NCI-H146 (cell line): ENCODE measurements at regions not wholly inside any gene's neighbourhood (a gene's known extent, or its start where the extent isn't known, plus 50 kb on each side); places are given as distances from the start of the nearest gene placed in this dataset.
"Not testable (repeated sequence)": the region's sequence is repeated elsewhere in the genome, so short reads cannot be mapped to it uniquely, and the experiment has no call there.

Experiments used
- DNase-seq: peaks from one replicate; lab custom pipeline; 2025; lab: John Stamatoyannopoulos, UW

GRCh38 chr21:15278279-15278678, 213.5 kb upstream of the NRIP1 start:
- DNase-seq = no peak

GRCh38 chr21:15278851-15279250, 214.1 kb upstream of the NRIP1 start:
- no peak for DNase-seq

- no peak for DNase-seq
Measured at GRCh38 chr21:15279482-15279881, 214.7 kb upstream of the NRIP1 start.

- DNase-seq = no peak
Measured at GRCh38 chr21:15281714-15282113, 216.9 kb upstream of the NRIP1 start.

- DNase-seq = no peak
Measured at GRCh38 chr21:15282665-15283064, 217.9 kb upstream of the NRIP1 start.

GRCh38 chr21:15283138-15283537, 218.3 kb upstream of the NRIP1 start:
- DNase-seq = no peak

- no peak for DNase-seq
Measured at GRCh38 chr21:15283789-15284188, 219.0 kb upstream of the NRIP1 start.

GRCh38 chr21:15285556-15285955, 220.8 kb upstream of the NRIP1 start:
- DNase-seq = no peak

- no peak for DNase-seq
Measured at GRCh38 chr21:15289246-15289645, 224.4 kb upstream of the NRIP1 start.

GRCh38 chr21:15289896-15290841, 225.4 kb upstream of the NRIP1 start:
- DNase-seq = peak; percentile 57

GRCh38 chr21:15291621-15292266, 226.9 kb upstream of the NRIP1 start:
- no peak for DNase-seq

GRCh38 chr21:15293240-15293639, 228.4 kb upstream of the NRIP1 start:
- DNase-seq = no peak

- DNase-seq = no peak
Measured at GRCh38 chr21:15295875-15296274, 231.1 kb upstream of the NRIP1 start.

GRCh38 chr21:15297824-15298223, 233.0 kb upstream of the NRIP1 start:
- no peak for DNase-seq

- no peak for DNase-seq
Measured at GRCh38 chr21:15298306-15298705, 233.5 kb upstream of the NRIP1 start.

GRCh38 chr21:15298755-15299154, 234.0 kb upstream of the NRIP1 start:
- DNase-seq = not testable (repeated sequence)

GRCh38 chr21:15300131-15300530, 235.3 kb upstream of the NRIP1 start:
- DNase-seq = no peak

GRCh38 chr21:15301014-15301413, 236.2 kb upstream of the NRIP1 start:
- no peak for DNase-seq

- no peak for DNase-seq
Measured at GRCh38 chr21:15301736-15302135, 236.9 kb upstream of the NRIP1 start.

GRCh38 chr21:15306271-15306670, 241.5 kb upstream of the NRIP1 start:
- DNase-seq = no peak

GRCh38 chr21:15308333-15308732, 243.5 kb upstream of the NRIP1 start:
- DNase-seq = no peak

- DNase-seq = no peak
Measured at GRCh38 chr21:15309022-15309590, 244.3 kb upstream of the NRIP1 start.

GRCh38 chr21:15309721-15310120, 244.9 kb upstream of the NRIP1 start:
- no peak for DNase-seq
